SK-N-SH (cell line): ENCODE measurements at regions not wholly inside any gene's neighbourhood (a gene's known extent, or its start where the extent isn't known, plus 50 kb on each side); places are given as distances from the start of the nearest gene placed in this dataset.

Experiments used
- CTCF ChIP-seq: fragments of 200-600 bp; sonication (generic); IDR thresholded peaks from 2 replicates; pipeline ENCODE4 v1.6.1; 2017; ENCODE audit warnings: antibody characterized with exemption, mild to moderate bottlenecking, moderate library complexity
- EP300 ChIP-seq, 2 experiments: IDR thresholded peaks; 2 replicates each; pipeline versions ENCODE4 v1.4.0 to v1.6.1; 2012; ENCODE audit warnings: borderline replicate concordance in 1 of 2, low read depth in 1 of 2, low read length in 1 of 2
- IRF3 ChIP-seq: fragments of 150-350 bp; IDR thresholded peaks from 2 replicates; pipeline ENCODE4 v1.6.1; 2016; ENCODE audit warnings: mild to moderate bottlenecking, low read depth, low read length
- POLR2AphosphoS5 ChIP-seq: IDR thresholded peaks from 2 replicates; pipeline ENCODE4 v1.6.1; 2012; ENCODE audit warnings: low read depth, low read length
- RAD21 ChIP-seq: IDR thresholded peaks from 2 replicates; pipeline ENCODE4 v1.6.1; 2012; ENCODE audit warnings: mild to moderate bottlenecking, low read length
- SIN3A ChIP-seq: IDR thresholded peaks from 2 replicates; pipeline ENCODE4 v1.6.1; 2012; ENCODE audit warnings: low read depth, mild to moderate bottlenecking, low read length, moderate library complexity, borderline replicate concordance
- SMC3 ChIP-seq: IDR thresholded peaks from 2 replicates; pipeline ENCODE4 v1.6.1; 2012; ENCODE audit warnings: low read depth, low read length, improper control_type of control experiment
- USF1 ChIP-seq: IDR thresholded peaks from 2 replicates; pipeline ENCODE4 v1.4.0; 2012; ENCODE audit warnings: low read depth, borderline replicate concordance
- YY1 ChIP-seq: IDR thresholded peaks from 2 replicates; pipeline ENCODE4 v1.4.0; 2012; ENCODE audit warnings: low read depth, mild to moderate bottlenecking
- ZBTB33 ChIP-seq: IDR thresholded peaks from 2 replicates; pipeline ENCODE4 v1.4.0; 2012; ENCODE audit warnings: low read depth, borderline replicate concordance

GRCh38 chr10:90229486-90229885 lies 528.1 kb downstream of the KIF20B start:
- TF ChIP-seq CTCF (no peak), SMC3 (no peak), POLR2AphosphoS5 (no peak), USF1 (no peak), RAD21 (no peak), EP300 (IDR thresholded peaks at IDR 0.05; ENCODE audit: borderline replicate concordance in 1 of 2, low read depth in 1 of 2, low read length in 1 of 2) (no peak), IRF3 (no peak), YY1 (no peak), SIN3A (no peak), ZBTB33 (no peak)
